Body of pancreas (tissue), 4 donors: ENCODE measurements at regions not wholly inside any gene's neighbourhood (a gene's known extent, or its start where the extent isn't known, plus 50 kb on each side); places are given as distances from the start of the nearest gene placed in this dataset.

Source experiments
- ATAC-seq: fragments of 150-250 bp; one replicate; pipeline ENCODE4 v1.9.1; 2016
- DNase-seq, 4 donors: peaks; one replicate each; pipeline ENCODE4 v3.0.0-alpha.2; 2019
- H3K27ac ChIP-seq, 4 donors: fragments of 200-600 bp; sonication (generic); 1 replicate in 3 of 4; 2 replicates in 1 of 4; pipeline versions ENCODE4 v1.5.1 to v1.6.1; 2016 to 2019; ENCODE audit warnings: mild to moderate bottlenecking in 1 of 4, mixed read lengths in 1 of 4, moderate library complexity in 1 of 4
- H3K27me3 ChIP-seq, 2 donors: fragments of 200-600 bp; sonication (generic); one replicate each; pipeline ENCODE4 v1.6.0; 2016; ENCODE audit warnings: mild to moderate bottlenecking in 1 of 2
- H3K36me3 ChIP-seq, 2 donors: fragments of 200-600 bp; sonication (generic); replicated peaks in 1 of 2; 2 replicates each; pipeline ENCODE4 v1.5.1; 2016; ENCODE audit warnings: low read depth in 2 of 2; ENCODE audit not compliant: insufficient read depth in 1 of 2
- H3K4me1 ChIP-seq: fragments of 200-600 bp; sonication (generic); one replicate; pipeline ENCODE4 v1.6.0; 2016
- H3K4me3 ChIP-seq, 2 donors: fragments of 200-600 bp; sonication (generic); 1 replicate in 1 of 2; 2 replicates in 1 of 2; pipeline ENCODE4 v1.5.1; 2016 to 2019
- H3K9me3 ChIP-seq, 3 donors: fragments of 200-600 bp; sonication (generic); 1 replicate in 2 of 3; 2 replicates in 1 of 3; pipeline ENCODE4 v1.5.1; 2016
- CTCF ChIP-seq, 7 experiments: fragments of 450-650 bp in 4 of 7; fragments of 200-600 bp in 3 of 7; sonication (generic) in 3 of 7; IDR thresholded peaks; one replicate each; pipeline ENCODE4 v1.5.1; 2016 to 2019; ENCODE audit warnings: antibody characterized with exemption in 7 of 7
- POLR2A ChIP-seq, 3 donors: fragments of 450-650 bp; IDR thresholded peaks; one replicate each; pipeline ENCODE4 v1.6.1; 2016; ENCODE audit warnings: antibody characterized with exemption in 3 of 3, mild to moderate bottlenecking in 2 of 3
- WGBS, 2 donors: methylation state at CpG; one replicate each; pipeline ENCODE4 v1.1.5; 2017; 5-methylcytosine and 5-hydroxymethylcytosine counted together
- intact Hi-C: fragments of 100-400 bp; cut with DNase I; formaldehyde crosslinking; loops from one replicate; pipeline ENCODE4 v1.15.1; 2023

DNA sequence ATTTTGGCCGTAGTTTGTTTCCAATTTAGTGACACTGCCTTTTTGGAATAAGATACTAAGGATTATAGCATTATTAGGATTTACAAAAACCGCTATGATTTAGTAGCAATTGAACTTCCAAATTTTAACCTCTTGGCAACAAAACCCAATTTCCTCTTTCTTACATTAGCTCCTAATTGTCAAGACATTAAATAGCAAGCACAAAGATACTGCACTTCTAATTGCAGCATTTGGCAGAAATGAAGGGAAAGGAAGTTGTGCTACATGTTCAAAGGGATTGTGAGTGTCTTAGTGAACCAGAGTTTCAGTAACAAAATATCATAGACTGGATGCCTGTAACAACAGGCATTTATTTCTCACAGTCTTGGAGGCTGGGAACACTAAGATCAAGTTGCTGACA, 99.9 kb downstream of the NUF2 start:
- 46 to 48% methylated on average over 2 of the region's 2 CpGs for WGBS, 2 donors
- Histone ChIP-seq H3K27me3 (no peaks in the 10 kb centered on the region), H3K4me1 (no peaks in the 10 kb centered on the region), H3K9me3 (no peaks in the 10 kb centered on the region), H3K27ac (no peak overlapping the region), H3K4me3 (no peak overlapping the region), H3K36me3 (no peaks in the 10 kb centered on the region)
- no peak for TF ChIP-seq POLR2A (IDR thresholded peaks at IDR 0.05)
- TF ChIP-seq CTCF (IDR thresholded peaks at IDR 0.05): no peak
- DNase-seq (no peak), ATAC-seq (no peak)
- intact Hi-C loops: no loop called here

GRCh38 chr1:163422738-163423404, 101.1 kb downstream of the NUF2 start:
- Histone ChIP-seq H3K27me3 (no peaks in the 10 kb centered on the region), H3K27ac (no peak overlapping the region), H3K4me1 (no peaks in the 10 kb centered on the region), H3K4me3 (no peak overlapping the region), H3K36me3 (no peaks in the 10 kb centered on the region), H3K9me3 (no peaks in the 10 kb centered on the region)
- intact Hi-C loops: no loop called here
- ATAC-seq (no peak), DNase-seq (no peak)
- 84 to 87% methylated on average over 27 of the region's 27 CpGs for whole genome bisulfite sequencing, 2 donors
- TF ChIP-seq CTCF (IDR thresholded peaks at IDR 0.05) (no peak), POLR2A (IDR thresholded peaks at IDR 0.05) (no peak)

DNA sequence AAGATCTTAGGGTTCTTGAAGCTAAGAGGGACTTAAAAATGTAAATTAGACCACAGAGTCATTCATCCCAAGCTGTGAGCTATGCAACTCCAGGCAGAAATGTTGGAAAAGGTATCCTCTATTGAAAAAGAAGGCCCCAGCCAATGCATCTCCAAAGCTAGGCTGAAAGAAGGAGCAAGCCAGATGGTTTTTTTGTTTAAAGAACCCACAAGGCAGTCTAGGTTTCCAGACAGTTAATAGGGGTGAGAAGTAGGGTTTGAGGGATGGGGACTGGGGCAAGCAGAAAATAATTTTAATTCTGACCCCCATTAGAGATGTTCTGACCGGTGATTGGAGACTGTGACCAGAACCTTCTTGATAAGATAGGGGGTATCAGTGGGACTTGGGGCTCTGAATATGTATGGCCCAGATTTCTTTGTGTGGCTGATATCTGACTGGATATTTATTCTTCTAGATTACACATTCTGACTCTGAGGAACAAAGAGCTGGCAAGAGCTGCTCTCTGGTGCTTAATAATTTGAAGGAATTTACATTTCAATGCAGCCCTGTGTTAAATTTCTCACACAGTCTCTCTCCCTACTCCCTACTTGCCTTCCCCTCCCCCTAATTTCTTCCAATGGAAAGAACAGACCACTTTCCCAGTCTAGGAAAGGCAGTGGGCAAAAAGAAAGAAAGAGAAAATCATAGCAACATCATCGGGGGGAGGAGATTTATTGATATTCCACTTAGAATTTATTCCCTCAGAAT, 104.9 kb downstream of the NUF2 start:
- no peak for ATAC-seq
- Histone ChIP-seq H3K36me3 (no peaks in the 10 kb centered on the region), H3K4me1 (no peaks in the 10 kb centered on the region), H3K27me3 (no peaks in the 10 kb centered on the region), H3K9me3 (no peaks in the 10 kb centered on the region), H3K4me3 (no peak overlapping the region), H3K27ac (no peak overlapping the region)
- DNase-seq: no peak
- intact Hi-C loops: no loop called here
- TF ChIP-seq POLR2A (IDR thresholded peaks at IDR 0.05): no peak
- no peak for TF ChIP-seq CTCF (IDR thresholded peaks at IDR 0.05)
- 46 to 51% methylated on average over 2 of the region's 2 CpGs for WGBS, 2 donors

DNA sequence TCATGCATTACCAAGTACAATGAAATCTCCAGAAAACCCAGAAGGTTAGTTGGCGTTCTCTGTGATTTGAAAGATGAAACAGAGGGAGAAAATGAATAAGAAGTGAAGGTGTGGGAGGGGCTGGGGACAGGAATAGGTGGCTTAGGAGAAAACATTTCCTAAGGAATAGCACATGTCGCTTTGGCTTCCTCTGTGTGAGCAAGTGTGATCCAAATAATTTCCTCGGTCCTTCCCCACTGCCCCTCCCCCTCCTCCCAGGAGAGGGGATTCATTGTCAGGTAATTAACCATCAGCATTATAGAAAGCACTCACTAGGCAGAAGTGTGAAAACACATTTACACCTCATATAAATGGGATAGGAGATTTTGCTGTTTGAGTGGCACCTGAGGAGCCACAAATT, 105.5 kb downstream of the NUF2 start:
- H3K9me3 ChIP-seq: no peaks in the 10 kb centered on the region
- TF ChIP-seq CTCF (IDR thresholded peaks at IDR 0.05): no peak
- no peak for TF ChIP-seq POLR2A (IDR thresholded peaks at IDR 0.05)
- no peak overlapping the region for H3K4me3 ChIP-seq
- 46 to 52% methylated on average over 3 of the region's 3 CpGs for WGBS, 2 donors
- H3K27ac ChIP-seq: no peak overlapping the region
- DNase-seq (no peak), ATAC-seq (no peak)
- H3K36me3 ChIP-seq: no peaks in the 10 kb centered on the region
- intact Hi-C loops: no loop called here
- H3K27me3 ChIP-seq: no peaks in the 10 kb centered on the region
- H3K4me1 ChIP-seq: no peaks in the 10 kb centered on the region
